ENCODE measurements at regions not wholly inside any gene's neighbourhood (a gene's known extent, or its start where the extent isn't known, plus 50 kb on each side); places are given as distances from the start of the nearest gene placed in this dataset.

DNA sequence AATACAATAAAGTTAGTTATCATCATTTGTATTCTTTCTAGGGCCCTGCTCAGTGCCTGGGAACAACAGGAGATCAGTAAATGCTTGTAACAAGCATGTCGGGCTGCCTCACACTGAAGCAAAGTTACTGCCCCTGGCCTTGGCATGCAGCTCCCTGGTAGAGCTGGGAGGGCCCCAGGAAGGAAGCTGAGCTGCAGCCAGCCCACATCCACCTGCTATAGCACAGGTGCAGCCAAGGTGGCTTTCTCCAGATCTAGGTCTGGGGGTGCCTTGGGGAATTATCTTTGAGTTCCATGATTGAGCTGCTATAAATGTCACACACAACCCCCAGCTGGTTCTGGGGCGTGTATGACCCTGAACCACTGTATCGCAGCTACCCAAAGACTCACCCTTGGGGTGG, 293.4 kb upstream of the MSX2 start:
- no peak overlapping the region for H3K4me3 ChIP-seq (replicated peaks; ENCODE audit: insufficient read depth, low read length)
- no peak for TF ChIP-seq SPI1 (IDR thresholded peaks at IDR 0.05; ENCODE audit: borderline replicate concordance, low read depth)
- TF ChIP-seq POLR2AphosphoS5 (IDR thresholded peaks at IDR 0.05; ENCODE audit: low read depth), result no peak
- TF ChIP-seq, protein P1, sequence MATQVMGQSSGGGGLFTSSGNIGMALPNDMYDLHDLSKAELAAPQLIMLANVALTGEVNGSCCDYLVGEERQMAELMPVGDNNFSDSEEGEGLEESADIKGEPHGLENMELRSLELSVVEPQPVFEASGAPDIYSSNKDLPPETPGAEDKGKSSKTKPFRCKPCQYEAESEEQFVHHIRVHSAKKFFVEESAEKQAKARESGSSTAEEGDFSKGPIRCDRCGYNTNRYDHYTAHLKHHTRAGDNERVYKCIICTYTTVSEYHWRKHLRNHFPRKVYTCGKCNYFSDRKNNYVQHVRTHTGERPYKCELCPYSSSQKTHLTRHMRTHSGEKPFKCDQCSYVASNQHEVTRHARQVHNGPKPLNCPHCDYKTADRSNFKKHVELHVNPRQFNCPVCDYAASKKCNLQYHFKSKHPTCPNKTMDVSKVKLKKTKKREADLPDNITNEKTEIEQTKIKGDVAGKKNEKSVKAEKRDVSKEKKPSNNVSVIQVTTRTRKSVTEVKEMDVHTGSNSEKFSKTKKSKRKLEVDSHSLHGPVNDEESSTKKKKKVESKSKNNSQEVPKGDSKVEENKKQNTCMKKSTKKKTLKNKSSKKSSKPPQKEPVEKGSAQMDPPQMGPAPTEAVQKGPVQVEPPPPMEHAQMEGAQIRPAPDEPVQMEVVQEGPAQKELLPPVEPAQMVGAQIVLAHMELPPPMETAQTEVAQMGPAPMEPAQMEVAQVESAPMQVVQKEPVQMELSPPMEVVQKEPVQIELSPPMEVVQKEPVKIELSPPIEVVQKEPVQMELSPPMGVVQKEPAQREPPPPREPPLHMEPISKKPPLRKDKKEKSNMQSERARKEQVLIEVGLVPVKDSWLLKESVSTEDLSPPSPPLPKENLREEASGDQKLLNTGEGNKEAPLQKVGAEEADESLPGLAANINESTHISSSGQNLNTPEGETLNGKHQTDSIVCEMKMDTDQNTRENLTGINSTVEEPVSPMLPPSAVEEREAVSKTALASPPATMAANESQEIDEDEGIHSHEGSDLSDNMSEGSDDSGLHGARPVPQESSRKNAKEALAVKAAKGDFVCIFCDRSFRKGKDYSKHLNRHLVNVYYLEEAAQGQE (IDR thresholded peaks at IDR 0.05; ENCODE audit: insufficient replicate concordance, low read depth), result no peak
- no peak for TF ChIP-seq GABPA (IDR thresholded peaks at IDR 0.05; ENCODE audit: low read depth)
- TF ChIP-seq, protein P2, sequence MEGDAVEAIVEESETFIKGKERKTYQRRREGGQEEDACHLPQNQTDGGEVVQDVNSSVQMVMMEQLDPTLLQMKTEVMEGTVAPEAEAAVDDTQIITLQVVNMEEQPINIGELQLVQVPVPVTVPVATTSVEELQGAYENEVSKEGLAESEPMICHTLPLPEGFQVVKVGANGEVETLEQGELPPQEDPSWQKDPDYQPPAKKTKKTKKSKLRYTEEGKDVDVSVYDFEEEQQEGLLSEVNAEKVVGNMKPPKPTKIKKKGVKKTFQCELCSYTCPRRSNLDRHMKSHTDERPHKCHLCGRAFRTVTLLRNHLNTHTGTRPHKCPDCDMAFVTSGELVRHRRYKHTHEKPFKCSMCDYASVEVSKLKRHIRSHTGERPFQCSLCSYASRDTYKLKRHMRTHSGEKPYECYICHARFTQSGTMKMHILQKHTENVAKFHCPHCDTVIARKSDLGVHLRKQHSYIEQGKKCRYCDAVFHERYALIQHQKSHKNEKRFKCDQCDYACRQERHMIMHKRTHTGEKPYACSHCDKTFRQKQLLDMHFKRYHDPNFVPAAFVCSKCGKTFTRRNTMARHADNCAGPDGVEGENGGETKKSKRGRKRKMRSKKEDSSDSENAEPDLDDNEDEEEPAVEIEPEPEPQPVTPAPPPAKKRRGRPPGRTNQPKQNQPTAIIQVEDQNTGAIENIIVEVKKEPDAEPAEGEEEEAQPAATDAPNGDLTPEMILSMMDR (IDR thresholded peaks at IDR 0.05; ENCODE audit: insufficient read depth, low read length), result no peak
- H3K27ac ChIP-seq (replicated peaks), result no peak overlapping the region
- no peak for DNase-seq (ENCODE audit: low read depth in 1 of 2, low spot score in 1 of 2)
- peaks cover 3% of the 10 kb centered on the region for H3K27me3 ChIP-seq (ENCODE audit: insufficient read depth, poor library complexity, severe bottlenecking)

DNA sequence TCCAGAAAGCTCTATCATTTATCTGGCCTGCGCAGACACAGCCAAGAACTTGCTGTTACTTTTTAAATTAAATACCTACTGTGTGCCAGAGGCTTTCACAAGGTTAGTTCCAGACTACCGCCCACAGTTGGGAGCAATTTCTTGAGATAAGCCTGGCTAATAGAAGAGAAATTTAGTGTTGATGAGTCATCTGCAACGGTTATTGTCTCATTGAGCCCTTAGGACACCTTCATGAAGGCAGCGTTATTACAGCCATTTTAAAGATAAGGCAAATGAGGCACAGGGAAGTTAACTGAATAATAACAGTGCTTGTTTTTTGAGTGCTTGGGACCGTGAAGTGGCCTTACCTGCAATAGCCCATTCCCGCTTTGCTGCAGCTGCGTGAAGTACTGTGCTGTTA, 292.9 kb upstream of the MSX2 start:
- TF ChIP-seq, protein P1 (IDR thresholded peaks at IDR 0.05; ENCODE audit: insufficient replicate concordance, low read depth), result no peak
- TF ChIP-seq POLR2AphosphoS5 (IDR thresholded peaks at IDR 0.05; ENCODE audit: low read depth) (no peak), GABPA (IDR thresholded peaks at IDR 0.05; ENCODE audit: low read depth) (no peak), SPI1 (IDR thresholded peaks at IDR 0.05; ENCODE audit: borderline replicate concordance, low read depth) (no peak)
- TF ChIP-seq, protein P2 (IDR thresholded peaks at IDR 0.05; ENCODE audit: insufficient read depth, low read length), result no peak
- Histone ChIP-seq H3K27ac (replicated peaks) (no peak overlapping the region), H3K4me3 (replicated peaks; ENCODE audit: insufficient read depth, low read length) (no peak overlapping the region), H3K27me3 (ENCODE audit: insufficient read depth, poor library complexity, severe bottlenecking) (peaks cover 2% of the 10 kb centered on the region)
- DNase-seq (ENCODE audit: low read depth in 1 of 2, low spot score in 1 of 2), result no peak

DNA sequence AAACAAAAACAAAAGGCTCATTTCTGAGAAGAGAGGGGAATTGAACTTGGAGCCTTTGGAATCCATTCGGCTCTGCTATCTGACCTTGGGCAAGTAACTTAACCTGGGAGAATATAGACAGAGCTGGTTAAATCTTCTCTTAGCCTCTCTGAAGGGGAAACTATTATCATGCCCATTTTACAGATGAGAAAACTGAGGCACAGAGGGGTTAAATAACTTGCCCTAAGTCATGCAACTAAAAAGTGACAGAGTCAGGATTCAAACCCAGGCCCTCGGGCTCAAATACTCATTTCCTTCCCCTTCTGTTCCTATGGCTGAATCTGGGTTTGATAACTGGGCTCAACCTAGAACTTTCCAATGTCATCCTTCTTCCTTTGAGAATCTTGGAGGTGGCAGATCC, 291.3 kb upstream of the MSX2 start:
- Histone ChIP-seq H3K27ac (replicated peaks) (no peak overlapping the region), H3K4me3 (replicated peaks; ENCODE audit: insufficient read depth, low read length) (no peak overlapping the region), H3K27me3 (ENCODE audit: insufficient read depth, poor library complexity, severe bottlenecking) (no peaks in the 10 kb centered on the region)
- no peak for DNase-seq (ENCODE audit: low read depth in 1 of 2, low spot score in 1 of 2)
- no peak for TF ChIP-seq GABPA (IDR thresholded peaks at IDR 0.05; ENCODE audit: low read depth)
- TF ChIP-seq, protein P2 (IDR thresholded peaks at IDR 0.05; ENCODE audit: insufficient read depth, low read length), result no peak
- TF ChIP-seq POLR2AphosphoS5 (IDR thresholded peaks at IDR 0.05; ENCODE audit: low read depth), result no peak
- TF ChIP-seq, protein P1 (IDR thresholded peaks at IDR 0.05; ENCODE audit: insufficient replicate concordance, low read depth), result no peak
- TF ChIP-seq SPI1 (IDR thresholded peaks at IDR 0.05; ENCODE audit: borderline replicate concordance, low read depth), result no peak
